ENCODE measurements at regions not wholly inside any gene's neighbourhood (a gene's known extent, or its start where the extent isn't known, plus 50 kb on each side); places are given as distances from the start of the nearest gene placed in this dataset.
"Not testable (repeated sequence)": the region's sequence is repeated elsewhere in the genome, so short reads cannot be mapped to it uniquely, and the experiment has no call there.

- DNase-seq: not testable (repeated sequence)
Measured at GRCh38 chr7:55743454-55743717, 119.2 kb downstream of the SEPTIN14 start.

GRCh38 chr7:55742651-55743453, 119.7 kb downstream of the SEPTIN14 start:
- DNase-seq: not testable (repeated sequence)

GRCh38 chr7:55741721-55742631, 120.6 kb downstream of the SEPTIN14 start:
- not testable (repeated sequence) for DNase-seq

GRCh38 chr7:55740633-55741250, 121.8 kb downstream of the SEPTIN14 start:
- not testable (repeated sequence) for DNase-seq

GRCh38 chr7:55740053-55740452, 122.5 kb downstream of the SEPTIN14 start:
- DNase-seq: not testable (repeated sequence)

GRCh38 chr7:55736641-55737221, 125.8 kb downstream of the SEPTIN14 start:
- not testable (repeated sequence) for DNase-seq

GRCh38 chr7:55733241-55734140, 129.1 kb downstream of the SEPTIN14 start:
- DNase-seq: no peak

- no peak for DNase-seq
Measured at GRCh38 chr7:55731931-55732330, 130.6 kb downstream of the SEPTIN14 start.

GRCh38 chr7:55730197-55730596, 132.4 kb downstream of the SEPTIN14 start:
- DNase-seq: no peak

- no peak for DNase-seq
Measured at GRCh38 chr7:55723621-55723941, 139.0 kb downstream of the SEPTIN14 start.

- DNase-seq: not testable (repeated sequence)
Measured at GRCh38 chr7:55722874-55723620, 139.5 kb downstream of the SEPTIN14 start.

GRCh38 chr7:55721004-55721403, 141.5 kb downstream of the SEPTIN14 start:
- not testable (repeated sequence) for DNase-seq

- DNase-seq: not testable (repeated sequence)
Measured at GRCh38 chr7:55715247-55715867, 143.1 kb upstream of the VOPP1 start.

GRCh38 chr7:55714370-55714769, 142.1 kb upstream of the VOPP1 start:
- DNase-seq: not testable (repeated sequence)

GRCh38 chr7:55710312-55710711, 138.0 kb upstream of the VOPP1 start:
- not testable (repeated sequence) for DNase-seq

GRCh38 chr7:55708028-55708427, 135.7 kb upstream of the VOPP1 start:
- not testable (repeated sequence) for DNase-seq

GRCh38 chr7:55707410-55707809, 135.1 kb upstream of the VOPP1 start:
- DNase-seq: not testable (repeated sequence)

GRCh38 chr7:55706451-55707195, 134.3 kb upstream of the VOPP1 start:
- DNase-seq: not testable (repeated sequence)

GRCh38 chr7:55705728-55706450, 133.6 kb upstream of the VOPP1 start:
- DNase-seq: not testable (repeated sequence)

All from NCI-H748 treated with DMSO at 0.1 percent for 48 hours (cell line).